GM18870 (cell line): ENCODE measurements at regions not wholly inside any gene's neighbourhood (a gene's known extent, or its start where the extent isn't known, plus 50 kb on each side); places are given as distances from the start of the nearest gene placed in this dataset.

Experiments used
- ATAC-seq: cut with Tn5 transposase; IDR thresholded peaks from one replicate; pipeline ENCODE4 v1.9.1; 2021; ENCODE audit warnings: moderate library complexity; ENCODE audit not compliant: unreplicated experiment

DNA sequence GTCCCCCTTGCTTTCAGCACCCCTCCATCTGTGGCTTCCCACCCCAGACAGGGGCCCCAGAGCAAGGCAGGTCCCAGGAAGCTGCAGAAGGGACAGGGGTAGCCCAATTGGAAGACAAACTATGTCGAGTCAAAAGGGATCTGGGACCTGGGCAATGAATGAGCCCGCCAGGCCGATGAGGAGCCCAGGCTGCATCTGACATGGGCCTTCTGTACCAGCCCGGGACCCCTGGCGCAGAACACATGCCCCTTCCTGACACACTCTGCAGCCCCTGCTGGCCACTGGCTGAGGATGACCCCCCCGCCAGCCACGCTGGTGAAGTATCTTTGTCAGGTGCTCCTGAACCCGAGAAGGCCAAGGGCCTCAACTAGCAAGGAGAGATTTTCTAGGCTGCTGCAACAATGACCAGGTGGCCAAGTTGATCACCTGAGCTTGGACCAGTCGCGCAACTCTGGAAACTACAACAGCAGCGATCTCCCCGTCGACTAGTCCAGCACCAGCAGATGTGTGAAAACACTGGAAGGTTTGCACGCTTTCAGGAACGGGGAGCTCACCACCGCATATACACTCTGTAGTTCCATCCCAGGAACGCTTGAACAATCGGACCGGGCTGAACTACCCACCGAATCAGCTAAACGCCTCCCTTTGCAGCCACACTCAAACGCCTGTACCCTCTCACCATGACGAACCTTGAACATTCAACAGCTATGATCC lies 119.0 kb downstream of the NCOR2 start:
- no peak for ATAC-seq

DNA sequence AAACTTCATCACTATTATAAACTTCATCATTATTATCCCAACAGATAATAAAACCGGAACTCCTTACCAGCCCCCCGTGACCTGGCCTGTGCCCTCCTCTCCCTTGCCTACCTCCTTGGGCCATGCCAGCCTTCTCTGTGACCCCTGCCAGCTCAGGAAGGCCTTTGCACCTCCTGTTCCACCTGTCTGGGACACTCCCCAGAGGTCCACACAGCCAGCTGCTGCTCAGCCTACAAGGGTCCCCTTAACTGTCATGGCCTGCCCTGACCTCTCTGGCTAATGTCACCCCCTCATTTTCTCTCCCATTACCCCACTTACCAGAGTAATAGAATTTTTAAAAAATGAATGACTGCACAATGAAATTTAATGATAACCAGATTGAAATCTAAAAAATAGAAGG lies 121.0 kb downstream of the NCOR2 start:
- no peak for ATAC-seq

GRCh38 chr12:124445826-124446225 lies 121.6 kb downstream of the NCOR2 start:
- no peak for ATAC-seq

GRCh38 chr12:124445121-124445718 lies 122.2 kb downstream of the NCOR2 start:
- ATAC-seq: no peak

DNA sequence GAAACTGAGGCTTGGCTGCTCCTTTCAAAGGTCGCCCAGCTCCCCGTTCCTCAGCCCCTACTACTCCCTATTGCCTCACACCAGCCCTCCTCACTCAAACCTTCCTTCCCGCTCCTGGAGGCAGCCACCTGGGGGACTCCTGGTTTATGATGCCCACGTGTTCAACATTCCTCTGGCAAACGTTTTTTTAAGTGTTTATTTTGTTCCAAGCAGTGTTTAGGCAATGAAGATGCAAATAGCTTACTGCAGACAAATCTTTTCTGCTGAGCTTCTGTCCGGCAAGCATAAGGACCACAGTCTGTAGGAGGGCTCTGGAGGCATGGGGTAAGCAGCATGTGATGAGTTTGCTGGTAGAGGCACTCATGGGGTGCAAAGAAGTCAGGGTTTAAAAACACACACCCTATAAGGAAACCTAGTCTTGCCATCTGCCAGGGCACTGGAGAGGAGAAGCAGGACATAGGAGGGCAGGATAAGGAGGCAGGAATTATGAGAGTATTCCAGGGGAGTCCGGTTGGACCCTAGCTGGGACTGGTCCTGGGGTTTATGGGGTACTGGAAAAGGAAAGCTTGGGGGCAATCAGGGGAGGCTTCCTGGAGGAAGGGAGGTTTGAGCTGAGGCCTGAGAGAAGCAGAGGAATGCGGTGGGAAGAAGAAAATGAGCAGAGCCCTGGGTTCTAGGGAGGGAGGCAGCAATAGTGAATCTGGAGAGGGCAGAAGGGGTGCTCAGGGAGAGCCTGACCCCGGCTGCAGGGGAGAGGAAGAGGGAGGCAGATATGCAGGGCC lies 123.3 kb downstream of the NCOR2 start:
- no peak for ATAC-seq

GRCh38 chr12:124442772-124443445 lies 124.5 kb downstream of the NCOR2 start:
- no peak for ATAC-seq

GRCh38 chr12:124442281-124442680 lies 125.1 kb downstream of the NCOR2 start:
- no peak for ATAC-seq

DNA sequence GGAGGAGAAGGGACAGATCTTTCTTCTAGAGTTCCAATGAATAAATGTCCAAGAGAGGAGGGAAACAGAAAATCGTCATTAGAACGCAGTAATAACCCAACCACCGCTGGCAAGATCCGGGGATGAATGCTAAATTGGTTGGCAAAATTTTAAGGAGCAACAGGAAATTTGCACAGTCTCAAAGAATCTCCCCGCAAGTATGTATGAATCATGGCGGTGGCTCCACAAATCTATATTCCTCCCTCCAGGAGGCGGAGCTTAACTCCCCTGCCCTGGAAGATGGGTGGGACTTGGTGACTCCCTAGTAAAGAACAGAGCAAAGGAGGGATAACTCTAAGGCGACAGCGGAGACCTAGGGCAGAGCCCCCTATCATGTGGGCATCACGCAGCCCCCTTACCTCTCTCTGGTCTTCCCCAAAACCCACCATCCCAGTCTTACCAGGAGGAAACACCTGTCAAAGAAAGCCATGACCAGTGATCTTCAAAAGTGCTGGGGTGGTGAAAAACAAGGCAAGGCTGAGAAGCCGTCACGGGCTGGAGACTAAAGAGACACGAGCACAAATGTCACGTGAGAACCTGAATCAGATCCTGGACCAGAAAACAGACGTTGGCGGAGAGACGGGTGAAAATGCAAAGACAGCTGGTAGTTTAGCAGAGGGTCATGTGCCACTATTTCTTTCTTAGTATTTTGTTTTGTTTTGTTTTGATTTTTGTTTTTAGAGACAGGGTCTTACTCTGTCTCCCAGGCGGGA lies 125.8 kb downstream of the NCOR2 start:
- ATAC-seq: no peak

DNA sequence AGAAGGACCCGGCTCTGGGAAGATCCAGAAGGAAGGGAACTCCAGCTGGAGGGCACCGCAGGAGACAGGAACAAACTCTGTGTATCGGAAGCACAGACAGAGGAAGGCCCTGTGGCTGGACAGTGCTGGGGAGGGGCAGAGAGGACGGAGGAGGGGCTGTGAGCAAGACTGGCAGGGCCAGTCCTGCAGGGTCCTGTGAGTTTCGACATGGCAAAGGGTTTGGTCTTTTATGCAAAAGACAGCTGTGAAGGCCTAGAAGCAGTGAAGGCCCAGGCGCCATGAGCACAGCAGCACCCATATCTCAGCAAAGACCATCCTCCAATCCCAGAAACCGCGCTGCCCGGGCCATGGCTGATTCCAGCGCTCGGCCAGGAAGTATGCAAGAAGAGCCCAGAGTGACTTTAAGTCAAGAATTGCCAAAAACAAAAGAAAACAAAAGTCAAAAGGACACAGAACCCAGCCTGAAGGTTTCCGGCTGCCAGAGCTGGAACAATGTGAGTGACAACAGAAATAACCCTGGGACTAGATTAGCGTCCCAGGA lies 126.5 kb downstream of the NCOR2 start:
- ATAC-seq: no peak

DNA sequence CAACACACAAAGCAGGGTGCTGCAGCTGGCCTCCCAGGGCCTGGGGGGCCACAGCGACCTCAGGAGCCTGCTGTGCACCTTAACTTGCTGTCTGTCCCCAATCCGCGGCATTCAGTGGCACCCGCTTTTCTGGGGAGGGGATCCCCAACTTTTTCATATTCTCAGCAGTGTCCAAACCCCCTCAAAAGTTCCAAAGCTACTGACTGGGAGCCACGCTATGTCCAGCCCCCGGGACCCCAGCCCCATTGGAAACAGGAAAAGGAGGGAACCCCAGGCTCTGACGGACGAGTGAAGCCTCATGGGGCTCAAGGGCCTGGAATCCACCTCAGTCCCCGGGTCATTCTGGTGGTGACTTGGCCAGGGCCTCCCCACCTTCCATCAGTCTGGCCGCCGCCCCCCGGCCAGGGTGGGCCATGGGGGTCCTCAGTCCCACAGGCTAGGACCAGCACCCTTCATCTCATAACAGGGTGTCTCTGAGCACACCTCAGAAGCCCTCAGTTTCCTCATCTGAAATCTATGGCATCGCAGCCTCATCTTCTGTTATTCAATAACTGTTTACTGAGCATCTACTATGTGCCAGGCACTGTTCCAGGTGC lies 127.3 kb downstream of the NCOR2 start:
- no peak for ATAC-seq

DNA sequence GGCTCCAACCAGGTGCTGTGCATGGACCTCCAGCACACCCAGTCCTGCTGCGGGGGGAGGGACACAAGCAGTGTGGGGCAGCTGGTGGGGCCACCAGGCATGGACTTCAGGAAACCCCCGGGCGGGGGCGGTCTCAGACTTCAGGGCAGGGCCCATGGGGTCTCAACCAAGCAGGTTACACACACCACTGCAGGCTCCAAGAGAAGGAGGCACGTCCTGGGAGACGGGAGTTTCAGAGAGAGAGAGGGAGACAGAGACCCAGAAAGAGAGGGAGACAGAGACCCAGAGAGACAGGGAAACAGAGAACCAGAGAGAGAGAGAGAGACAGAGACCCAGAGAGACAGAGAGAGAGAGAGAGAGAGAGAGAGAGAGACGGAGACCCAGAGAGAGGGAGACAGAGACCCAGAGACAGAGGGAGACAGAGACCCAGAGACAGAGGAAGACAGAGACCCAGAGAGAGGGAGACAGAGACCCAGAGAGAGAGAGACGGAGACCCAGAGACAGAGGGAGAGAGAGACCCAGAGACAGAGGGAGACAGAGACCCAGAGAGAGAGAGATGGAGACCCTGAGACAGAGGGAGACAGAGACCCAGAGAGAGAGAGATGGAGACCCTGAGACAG lies 128.9 kb downstream of the NCOR2 start:
- no peak for ATAC-seq

GRCh38 chr12:124437617-124438436 lies 129.6 kb downstream of the NCOR2 start:
- no peak for ATAC-seq

- ATAC-seq: no peak
These were observed 130.3 kb downstream of the NCOR2 start for GRCh38 chr12:124437121-124437520.

DNA sequence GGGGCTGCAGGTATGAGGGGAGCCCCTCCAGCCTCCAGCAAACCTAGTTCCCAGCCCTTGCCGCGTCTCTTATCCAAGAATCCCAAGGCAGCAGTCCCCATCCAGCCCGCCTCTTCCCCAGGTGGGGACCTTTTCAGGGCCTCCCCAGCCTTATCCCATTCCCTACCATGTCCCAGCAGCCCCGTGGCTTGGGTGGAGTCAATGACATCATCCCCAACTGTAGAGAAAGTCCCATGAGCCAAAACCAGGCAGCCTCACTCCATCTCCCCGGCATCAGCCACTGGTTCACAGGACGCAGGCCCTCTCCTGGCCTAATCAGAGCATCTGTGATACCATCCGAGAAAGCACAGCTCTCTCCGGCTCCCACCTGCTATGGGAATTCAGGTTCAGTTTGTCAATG lies 131.0 kb downstream of the NCOR2 start:
- ATAC-seq: no peak

- ATAC-seq: no peak
These were observed 131.5 kb downstream of the NCOR2 start for GRCh38 chr12:124435806-124436345.

GRCh38 chr12:124434951-124435805 lies 132.2 kb downstream of the NCOR2 start:
- no peak for ATAC-seq

GRCh38 chr12:124434354-124434753 lies 133.1 kb downstream of the NCOR2 start:
- ATAC-seq: no peak

DNA sequence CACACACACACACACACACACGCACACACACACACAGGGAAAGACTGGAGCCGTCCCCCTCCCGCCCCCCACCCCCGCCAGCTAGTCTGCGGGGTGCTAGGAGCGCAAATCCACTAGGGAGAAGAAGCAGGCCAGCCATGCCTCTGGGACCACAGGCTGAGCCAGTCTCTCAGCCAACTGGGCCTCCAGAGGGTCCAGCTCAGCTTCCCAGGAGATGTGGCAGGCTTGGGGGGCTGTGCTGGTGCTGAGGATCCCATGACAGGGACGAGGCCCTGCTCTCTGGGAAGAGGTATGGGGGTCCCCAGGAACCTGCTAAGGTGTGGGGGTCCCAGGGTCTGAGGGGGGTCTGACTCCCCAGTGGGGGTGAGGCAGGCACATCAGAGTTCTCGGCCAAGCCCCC lies 133.5 kb downstream of the NCOR2 start:
- no peak for ATAC-seq
